Endodermal cell (in vitro differentiated cells): ENCODE measurements at regions not wholly inside any gene's neighbourhood (a gene's known extent, or its start where the extent isn't known, plus 50 kb on each side); places are given as distances from the start of the nearest gene placed in this dataset.

Experiments used
- DNase-seq: peaks from one replicate; pipeline ENCODE4 v3.0.0-alpha.2; 2017
- H3K27ac ChIP-seq: 2 replicates; pipeline ENCODE4 v1.5.1; 2013; ENCODE audit warnings: mild to moderate bottlenecking, low read depth, low read length, moderate library complexity
- H3K27me3 ChIP-seq: 2 replicates; pipeline ENCODE4 v1.6.1; 2013; ENCODE audit warnings: mild to moderate bottlenecking, low read length, moderate library complexity; ENCODE audit not compliant: insufficient read depth, control insufficient read depth, poor library complexity, severe bottlenecking
- H3K36me3 ChIP-seq: 2 replicates; pipeline ENCODE4 v1.7.0; 2013; ENCODE audit warnings: mild to moderate bottlenecking, low read length, moderate library complexity; ENCODE audit not compliant: control insufficient read depth, insufficient read depth
- H3K4me1 ChIP-seq: one replicate; pipeline ENCODE4 v1.7.0; 2013; ENCODE audit warnings: low read length; ENCODE audit not compliant: control insufficient read depth, insufficient read depth
- H3K4me3 ChIP-seq: 2 replicates; pipeline ENCODE4 v1.5.1; 2013; ENCODE audit warnings: mild to moderate bottlenecking, low read length, moderate library complexity
- H3K9ac ChIP-seq: 2 replicates; pipeline ENCODE4 v1.6.1; 2013; ENCODE audit warnings: mild to moderate bottlenecking, low read length, moderate library complexity; ENCODE audit not compliant: poor library complexity, severe bottlenecking; ENCODE audit errors: extremely low read depth
- H3K9me3 ChIP-seq: 2 replicates; pipeline ENCODE4 v1.6.1; 2013; ENCODE audit warnings: mild to moderate bottlenecking, low read length, moderate library complexity; ENCODE audit not compliant: control insufficient read depth
- H3K27ac Mint-ChIP-seq: 2 replicates; pipeline ENCODE4 v1.8.0; 2020; ENCODE audit warnings: mixed read lengths
- H3K27me3 Mint-ChIP-seq: 2 replicates; pipeline ENCODE4 v1.8.0; 2021; ENCODE audit warnings: mild to moderate bottlenecking, mixed read lengths; ENCODE audit not compliant: insufficient read depth
- H3K36me3 Mint-ChIP-seq: 2 replicates; pipeline ENCODE4 v1.8.0; 2020; ENCODE audit warnings: low read depth, mixed read lengths
- H3K4me1 Mint-ChIP-seq: 2 replicates; pipeline ENCODE4 v1.8.0; 2020; ENCODE audit warnings: mixed read lengths
- H3K4me3 Mint-ChIP-seq: 2 replicates; pipeline ENCODE4 v1.8.0; 2020; ENCODE audit warnings: mild to moderate bottlenecking, moderate library complexity, mixed read lengths
- H3K9me3 Mint-ChIP-seq: 2 replicates; pipeline ENCODE4 v1.8.0; 2020; ENCODE audit warnings: mild to moderate bottlenecking, mixed read lengths
- WGBS, 2 experiments: methylation state at CpG; one replicate each; pipeline versions ENCODE4 v1.1.5 to v1.1.7; 2013; ENCODE audit warnings: missing lambda C conversion rate in 2 of 2, mixed read lengths in 1 of 2; ENCODE audit not compliant: insufficient coverage in 1 of 2, insufficient read length in 1 of 2; 5-methylcytosine and 5-hydroxymethylcytosine counted together
- TF ChIP-seq, protein P1 (sequence below): fragments of 200-600 bp; sonication (generic); conservative IDR thresholded peaks from 2 replicates; pipeline ENCODE4 v1.5.0; 2021; ENCODE audit warnings: antibody characterized with exemption, mild to moderate bottlenecking

DNA sequence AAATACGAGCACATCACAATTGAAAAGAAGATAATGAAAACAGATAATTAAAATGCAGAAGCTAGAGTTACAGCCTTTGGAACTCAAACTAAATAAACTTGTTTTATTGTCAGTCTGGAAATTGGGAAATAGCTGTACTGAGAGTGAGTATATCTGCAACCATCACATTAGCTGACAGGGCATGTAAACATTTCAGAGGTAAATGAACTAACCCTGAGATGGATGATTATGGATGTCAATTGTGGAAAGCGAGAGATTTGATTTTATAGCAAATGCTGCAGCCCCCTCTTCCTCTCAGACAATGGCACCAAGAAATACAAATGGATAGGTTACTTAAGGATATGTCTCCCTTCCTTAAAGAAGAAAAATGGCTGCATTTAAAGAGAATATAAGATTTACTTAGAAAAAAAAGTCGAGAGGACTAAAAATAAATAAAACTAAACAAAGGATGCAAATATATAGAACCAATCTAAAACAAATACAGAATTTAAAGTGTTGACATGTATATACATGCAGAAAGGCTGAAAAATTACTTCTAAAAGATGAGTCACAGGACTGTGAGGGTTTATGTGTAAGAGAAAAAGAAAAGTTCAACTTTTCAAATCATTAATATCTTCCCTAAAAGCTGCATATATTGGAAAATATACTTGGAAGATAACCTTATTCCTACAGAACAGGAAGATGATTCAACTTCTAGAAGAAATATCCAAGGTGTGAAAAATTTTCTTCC lies 120.3 kb upstream of the FLRT2 start:
- 82% methylated on average over 2 of the region's 3 CpGs; no CpG with 5 or more reads in 1 of the 2 experiments for WGBS, 2 experiments
- Mint-ChIP-seq H3K27ac (no peak overlapping the region), H3K36me3 (no peaks in the 10 kb centered on the region), H3K9me3 (no peaks in the 10 kb centered on the region), H3K4me3 (no peak overlapping the region), H3K27me3 (no peaks in the 10 kb centered on the region), H3K4me1 (peaks cover 7% of the 10 kb centered on the region)
- H3K27ac ChIP-seq, result no peak overlapping the region
- H3K9me3 ChIP-seq, result no peaks in the 10 kb centered on the region
- no peak overlapping the region for H3K4me3 ChIP-seq
- no peak overlapping the region for H3K9ac ChIP-seq
- no peaks in the 10 kb centered on the region for H3K36me3 ChIP-seq
- TF ChIP-seq, protein P1, sequence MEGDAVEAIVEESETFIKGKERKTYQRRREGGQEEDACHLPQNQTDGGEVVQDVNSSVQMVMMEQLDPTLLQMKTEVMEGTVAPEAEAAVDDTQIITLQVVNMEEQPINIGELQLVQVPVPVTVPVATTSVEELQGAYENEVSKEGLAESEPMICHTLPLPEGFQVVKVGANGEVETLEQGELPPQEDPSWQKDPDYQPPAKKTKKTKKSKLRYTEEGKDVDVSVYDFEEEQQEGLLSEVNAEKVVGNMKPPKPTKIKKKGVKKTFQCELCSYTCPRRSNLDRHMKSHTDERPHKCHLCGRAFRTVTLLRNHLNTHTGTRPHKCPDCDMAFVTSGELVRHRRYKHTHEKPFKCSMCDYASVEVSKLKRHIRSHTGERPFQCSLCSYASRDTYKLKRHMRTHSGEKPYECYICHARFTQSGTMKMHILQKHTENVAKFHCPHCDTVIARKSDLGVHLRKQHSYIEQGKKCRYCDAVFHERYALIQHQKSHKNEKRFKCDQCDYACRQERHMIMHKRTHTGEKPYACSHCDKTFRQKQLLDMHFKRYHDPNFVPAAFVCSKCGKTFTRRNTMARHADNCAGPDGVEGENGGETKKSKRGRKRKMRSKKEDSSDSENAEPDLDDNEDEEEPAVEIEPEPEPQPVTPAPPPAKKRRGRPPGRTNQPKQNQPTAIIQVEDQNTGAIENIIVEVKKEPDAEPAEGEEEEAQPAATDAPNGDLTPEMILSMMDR, result no peak
- DNase-seq, result no peak
- no peaks in the 10 kb centered on the region for H3K4me1 ChIP-seq
- H3K27me3 ChIP-seq, result no peaks in the 10 kb centered on the region

DNA sequence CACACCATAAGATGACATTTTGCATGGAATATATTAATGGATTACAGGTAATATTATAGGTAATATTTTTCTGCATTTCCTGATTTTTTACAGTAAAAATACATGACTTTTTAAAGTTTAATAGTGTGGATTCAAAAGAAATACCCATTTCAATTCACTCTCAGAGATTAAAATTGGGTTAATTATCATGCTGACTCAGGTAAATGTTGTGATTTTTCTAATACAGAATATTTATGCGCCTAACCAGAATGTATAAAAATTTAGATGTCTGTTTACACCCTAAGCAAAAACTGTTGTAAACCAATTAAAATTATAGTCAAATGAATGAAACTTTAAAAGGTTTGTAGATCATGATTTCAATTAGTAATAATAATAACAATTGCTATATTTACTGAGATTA lies 117.2 kb upstream of the FLRT2 start:
- TF ChIP-seq, protein P1, result no peak
- peaks cover 10% of the 10 kb centered on the region for H3K4me1 Mint-ChIP-seq

DNA sequence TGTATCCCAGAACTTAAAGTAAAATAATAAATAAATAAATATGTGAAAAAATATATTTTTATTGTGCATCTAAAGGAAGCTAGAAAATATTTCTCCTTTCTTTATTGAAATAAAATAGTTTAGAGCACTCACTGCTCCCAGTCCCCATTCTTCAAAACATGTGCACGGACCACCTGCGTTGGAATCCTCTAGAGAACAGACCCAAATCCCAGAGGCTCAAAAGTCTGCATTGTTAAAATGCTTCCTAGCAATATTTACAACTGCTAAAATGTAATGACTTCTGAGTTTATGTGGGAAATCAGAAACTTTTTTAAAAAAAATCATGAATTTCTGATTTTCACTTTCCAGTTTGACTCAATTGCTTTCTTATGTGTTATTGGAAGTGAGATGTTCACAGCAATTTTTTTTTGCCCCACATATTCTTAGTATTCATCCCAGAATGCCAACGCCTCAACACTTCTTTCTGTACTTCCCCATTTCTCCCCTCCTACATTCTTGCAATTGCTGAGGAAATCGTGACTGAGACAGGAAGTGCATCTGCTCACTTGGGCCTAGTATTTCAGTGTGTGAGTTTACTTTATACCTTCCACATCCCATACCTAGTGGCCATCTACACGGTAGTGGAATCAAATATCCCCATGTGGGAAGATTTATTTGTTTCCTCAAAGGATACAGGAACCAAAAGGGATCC lies 116.0 kb upstream of the FLRT2 start:
- Mint-ChIP-seq H3K27ac (no peak overlapping the region), H3K4me3 (no peak overlapping the region), H3K9me3 (no peaks in the 10 kb centered on the region), H3K27me3 (no peaks in the 10 kb centered on the region), H3K4me1 (peaks cover 10% of the 10 kb centered on the region), H3K36me3 (no peaks in the 10 kb centered on the region)
- H3K36me3 ChIP-seq, result no peaks in the 10 kb centered on the region
- WGBS, 2 experiments, result 90 to 100% methylated on average over 2 to 5 of the region's 5 CpGs
- no peak overlapping the region for H3K27ac ChIP-seq
- TF ChIP-seq, protein P1, result no peak
- H3K4me3 ChIP-seq, result no peak overlapping the region
- H3K4me1 ChIP-seq, result no peaks in the 10 kb centered on the region
- DNase-seq, result no peak
- no peaks in the 10 kb centered on the region for H3K27me3 ChIP-seq
- no peak overlapping the region for H3K9ac ChIP-seq
- H3K9me3 ChIP-seq, result no peaks in the 10 kb centered on the region

More for the DNA sequence above, 117.2 kb upstream of the FLRT2 start:
- no peaks in the 10 kb centered on the region for H3K36me3 Mint-ChIP-seq
- Histone ChIP-seq H3K27me3 (no peaks in the 10 kb centered on the region), H3K4me3 (no peak overlapping the region), H3K4me1 (no peaks in the 10 kb centered on the region), H3K9me3 (no peaks in the 10 kb centered on the region), H3K36me3 (no peaks in the 10 kb centered on the region), H3K9ac (no peak overlapping the region), H3K27ac (no peak overlapping the region)
- DNase-seq, result no peak
- H3K9me3 Mint-ChIP-seq, result no peaks in the 10 kb centered on the region
- H3K27me3 Mint-ChIP-seq, result no peaks in the 10 kb centered on the region
- H3K27ac Mint-ChIP-seq, result no peak overlapping the region
- H3K4me3 Mint-ChIP-seq, result no peak overlapping the region
- WGBS, 2 experiments, result 100% methylated on average over 1 of the region's 1 CpG; no CpG with 5 or more reads in 1 of the 2 experiments
